Embryonic facial prominence (tissue), 1 donor: ENCODE measurements at regions not wholly inside any gene's neighbourhood (a gene's known extent, or its start where the extent isn't known, plus 50 kb on each side); places are given as distances from the start of the nearest gene placed in this dataset.
"Not testable (repeated sequence)": the region's sequence is repeated elsewhere in the genome, so short reads cannot be mapped to it uniquely, and the experiment has no call there.

Experiments used
- DNase-seq: peaks from one replicate; pipeline ENCODE4 v3.0.0-alpha.2; 2016; ENCODE audit errors: extremely low spot score

DNA sequence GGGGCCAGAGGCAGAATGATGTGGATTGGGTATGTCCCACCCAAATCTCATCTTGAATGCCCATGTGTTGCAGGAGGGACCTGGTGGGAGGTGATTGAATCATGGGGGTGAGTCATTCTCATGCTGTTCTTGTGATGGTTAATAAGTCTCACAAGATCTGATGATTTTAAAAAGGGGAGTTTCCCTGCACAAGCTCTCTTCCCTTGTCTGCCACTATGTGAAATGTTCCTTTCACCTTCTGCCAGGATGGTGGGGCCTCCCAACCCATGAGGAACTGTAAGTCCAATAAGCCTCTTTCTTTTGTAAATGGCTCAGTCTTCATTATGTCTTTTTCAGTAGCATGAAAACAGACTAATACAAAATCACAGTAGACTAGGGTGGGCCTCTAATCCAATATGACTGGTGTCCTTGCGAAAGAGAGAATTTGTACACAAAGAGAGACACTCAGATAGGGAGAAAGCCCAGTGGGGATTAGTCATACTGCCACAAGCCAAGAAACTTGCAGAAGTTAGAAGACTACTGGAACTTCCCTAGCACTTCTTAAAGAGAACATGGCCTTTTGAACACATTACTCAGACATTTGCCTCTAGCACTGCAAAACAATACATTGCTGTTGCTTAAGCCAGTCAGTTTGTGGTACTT, 68.4 kb downstream of the ANXA1 start:
- DNase-seq = no peak

DNA sequence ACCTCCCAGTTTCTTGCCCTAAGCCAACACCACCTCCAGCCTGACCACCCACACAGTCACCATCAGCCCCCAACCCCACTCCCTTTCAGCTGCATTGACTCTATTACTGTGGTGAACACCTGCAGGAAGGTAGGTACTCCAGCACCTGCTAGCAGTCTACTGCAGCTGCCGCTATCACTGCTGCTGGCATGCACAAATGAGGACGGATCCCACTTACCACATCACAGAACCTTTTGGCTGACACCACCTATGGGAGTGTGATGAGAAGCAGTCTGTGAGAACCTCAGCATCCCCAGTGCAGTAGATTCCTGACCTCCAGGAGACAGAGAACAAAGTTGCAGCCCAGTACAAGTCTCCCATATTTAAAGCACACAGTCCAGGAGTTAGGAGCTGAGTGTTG, 71.9 kb downstream of the ANXA1 start:
- no peak for DNase-seq

DNA sequence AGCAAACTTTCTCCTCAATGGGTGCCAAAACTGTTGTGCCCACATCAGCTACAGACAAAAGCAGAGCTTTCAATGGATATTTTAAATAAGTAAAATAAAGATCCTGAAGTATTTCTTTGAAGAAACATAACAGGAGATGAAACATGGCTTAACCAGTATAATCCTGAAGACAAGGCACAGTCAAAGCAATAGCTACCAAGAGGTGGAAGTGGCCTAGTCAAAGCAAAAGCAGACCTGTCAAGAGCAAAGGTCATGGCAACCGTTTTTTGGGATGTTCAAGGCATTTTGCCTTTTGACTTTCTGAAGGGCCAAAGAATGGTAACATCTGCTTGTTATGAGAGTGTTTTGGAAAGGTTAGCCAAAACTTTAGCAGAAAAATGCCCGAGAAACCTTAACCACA, 77.9 kb downstream of the ANXA1 start:
- DNase-seq = no peak

DNA sequence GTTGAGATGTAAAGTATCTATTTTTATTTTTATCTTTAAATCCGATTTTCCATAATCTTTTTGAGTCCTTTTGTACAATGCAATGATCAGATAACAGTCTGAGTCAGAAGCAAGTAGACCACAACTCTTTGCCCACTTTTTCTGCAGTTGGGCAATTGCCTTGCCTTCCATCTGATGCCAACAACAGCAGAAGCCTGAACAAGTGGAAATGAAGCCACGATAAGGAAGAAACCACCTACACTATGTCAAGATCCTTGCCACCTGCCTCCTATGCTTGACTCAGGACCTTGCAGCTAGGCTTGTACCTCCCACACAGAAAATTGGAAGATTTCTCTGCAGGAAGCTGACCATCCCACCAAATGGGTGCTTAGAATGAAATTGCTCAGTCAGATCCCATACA, 78.6 kb downstream of the ANXA1 start:
- DNase-seq = no peak

DNA sequence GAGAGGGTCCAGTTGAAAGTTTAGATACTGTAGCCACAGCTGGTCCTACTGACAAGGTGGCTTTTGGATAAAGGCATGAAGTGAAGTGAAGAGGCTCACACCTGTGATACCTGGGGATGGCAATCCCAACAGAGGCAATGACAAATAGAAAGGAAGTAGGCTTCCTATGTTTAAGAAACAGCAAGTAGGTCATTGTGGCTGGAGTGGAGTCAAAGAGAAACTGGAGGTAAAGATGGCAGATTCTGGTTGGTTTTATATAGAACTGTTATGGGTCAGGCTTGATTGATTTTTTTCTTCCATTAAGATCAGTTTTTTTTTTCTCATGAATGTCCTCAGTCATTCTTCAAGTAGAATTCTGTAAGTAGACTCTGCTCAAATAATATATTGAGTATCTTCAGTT, 79.5 kb downstream of the ANXA1 start:
- no peak for DNase-seq

DNA sequence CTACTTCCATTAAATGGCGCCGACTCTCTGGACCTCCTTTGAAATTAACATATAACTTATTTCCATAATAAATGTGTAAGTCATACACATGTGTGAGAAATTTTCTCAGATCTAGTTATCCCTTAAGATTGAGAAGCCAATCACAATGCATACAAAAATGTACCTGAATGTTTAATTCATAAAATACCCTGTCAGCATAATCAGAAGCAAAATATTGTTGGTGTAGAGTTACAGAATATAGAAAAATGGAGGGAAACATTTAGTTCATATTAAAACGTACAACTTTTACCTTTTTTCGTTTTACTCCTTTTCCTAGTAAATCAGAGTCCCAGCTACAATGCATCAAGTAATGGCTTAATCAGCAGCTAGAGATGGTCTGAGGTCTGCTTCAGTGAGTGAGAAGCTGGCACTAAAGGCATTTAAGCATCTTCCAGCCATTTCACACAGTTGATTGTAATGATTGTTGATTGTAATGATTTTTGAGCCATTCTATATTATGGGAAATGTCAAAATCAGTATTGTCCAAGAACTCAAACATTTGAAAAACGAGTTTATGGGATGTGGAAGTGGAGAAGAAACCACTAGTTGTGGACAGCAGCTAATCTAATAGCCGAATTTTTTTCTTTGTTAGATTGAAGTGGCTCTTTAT, 81.8 kb downstream of the ANXA1 start:
- no peak for DNase-seq

DNA sequence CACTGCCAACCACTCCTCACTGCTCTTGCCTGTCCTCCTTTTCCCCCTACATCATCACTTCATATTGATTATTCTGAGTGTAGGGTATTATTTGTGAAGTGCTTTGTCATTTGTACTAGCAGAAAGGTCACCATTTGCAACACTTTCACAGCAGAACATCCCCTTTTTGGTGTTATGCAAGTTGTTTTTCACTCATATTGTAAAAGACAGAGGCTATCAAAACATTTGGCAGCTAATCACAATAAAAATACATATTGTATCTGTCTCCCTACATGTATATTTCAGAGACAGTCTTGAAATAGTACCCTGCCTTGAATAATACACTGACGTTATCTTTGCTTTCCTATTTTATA, 82.3 kb downstream of the ANXA1 start:
- no peak for DNase-seq

DNA sequence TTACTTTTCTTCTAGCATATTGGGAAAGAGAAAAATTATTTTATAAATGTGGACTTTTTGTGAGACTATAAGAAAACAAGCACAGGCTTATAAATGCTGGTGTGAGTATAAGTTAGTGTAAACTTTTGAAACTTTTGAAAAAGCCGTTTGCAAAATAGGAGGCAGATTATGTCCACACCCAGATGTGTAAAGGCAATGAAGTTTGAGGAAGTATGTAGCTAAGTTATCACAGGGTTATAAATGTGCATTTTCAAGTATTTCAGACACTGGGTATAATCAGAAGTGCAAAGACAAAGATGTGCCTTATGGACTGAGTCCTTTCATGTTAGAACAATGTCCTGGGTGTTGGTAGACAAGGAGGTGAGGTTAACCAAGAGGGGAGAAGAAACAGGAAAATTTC, 85.5 kb downstream of the ANXA1 start:
- no peak for DNase-seq

DNA sequence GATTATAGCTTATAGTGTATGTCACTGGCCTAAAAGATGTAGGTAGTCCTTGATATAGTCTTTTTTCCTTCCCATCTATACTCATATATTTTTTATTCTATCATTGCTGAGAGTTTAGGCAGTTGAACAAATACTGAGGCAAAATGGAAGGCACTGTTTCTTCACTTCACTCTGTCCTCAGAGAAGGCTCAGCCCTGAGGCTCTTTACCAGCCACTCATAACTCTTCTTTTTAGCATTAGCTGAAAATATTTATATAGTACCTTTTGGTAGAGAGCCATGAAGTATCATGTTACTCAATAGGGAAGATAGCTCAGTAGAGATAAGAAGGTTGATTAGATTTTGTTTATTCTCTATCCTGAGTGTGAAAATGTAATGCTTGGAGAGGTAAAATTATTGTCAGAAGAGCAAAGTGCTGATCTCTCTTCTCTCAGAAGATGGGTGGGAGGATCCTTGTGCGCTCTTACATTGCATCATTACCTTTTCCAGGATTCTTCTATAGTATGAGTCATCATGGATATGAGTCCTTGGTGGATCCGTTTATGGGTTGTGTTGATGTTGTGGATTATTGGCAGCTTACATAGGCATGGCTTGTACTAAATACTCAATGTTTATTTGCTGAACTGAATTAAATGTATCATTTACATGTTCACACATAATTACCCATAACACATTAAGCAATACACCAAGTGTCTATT, 88.1 kb downstream of the ANXA1 start:
- no peak for DNase-seq

DNA sequence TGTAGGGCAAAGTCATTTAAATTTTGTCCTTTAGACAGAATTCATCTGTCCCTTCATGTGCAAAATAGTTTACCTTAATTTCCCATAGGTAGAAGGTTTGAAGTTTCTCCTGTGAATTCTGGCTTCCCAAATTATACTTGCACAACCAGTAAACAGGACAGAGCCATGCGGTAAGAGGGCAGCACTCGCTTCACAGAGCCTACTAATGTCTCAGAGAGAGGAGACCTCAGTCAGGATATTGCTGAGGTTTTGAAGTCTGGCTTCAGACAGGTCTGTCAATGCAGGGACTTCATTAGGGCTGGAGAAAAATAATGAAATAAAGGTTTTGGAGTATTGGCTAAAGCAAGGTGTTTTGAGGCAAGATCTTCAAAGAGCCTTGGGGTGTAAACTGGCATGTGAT, 91.4 kb downstream of the ANXA1 start:
- DNase-seq = no peak

DNA sequence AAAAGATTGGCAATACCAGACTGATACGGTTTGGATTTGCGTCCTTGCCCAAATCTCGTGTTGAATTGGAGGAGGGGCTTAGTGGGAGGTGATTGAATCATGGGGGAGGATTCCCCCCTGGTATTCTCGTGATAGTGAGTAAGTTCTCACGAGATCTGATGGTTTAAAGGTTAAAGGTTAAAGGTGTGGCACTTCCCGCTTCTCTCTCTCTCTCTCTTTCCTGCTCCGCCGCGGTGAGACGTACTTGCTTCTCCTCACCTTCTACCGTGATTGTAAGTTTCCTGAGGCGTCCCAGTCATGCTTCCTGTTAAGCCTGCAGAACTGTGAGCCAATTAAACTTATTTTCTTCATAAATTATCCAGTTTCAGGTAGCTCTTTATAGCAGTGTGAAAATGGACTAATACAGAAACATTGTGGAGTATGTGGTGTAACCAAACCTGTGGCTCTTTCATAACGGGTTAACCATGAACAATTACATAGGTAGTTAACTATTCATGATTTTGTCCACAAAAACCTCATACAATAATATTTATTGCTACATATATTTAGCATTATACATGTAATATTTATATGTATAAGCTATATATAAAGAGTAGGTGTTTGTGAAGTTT, 107.5 kb downstream of the ANXA1 start:
- DNase-seq = no peak

DNA sequence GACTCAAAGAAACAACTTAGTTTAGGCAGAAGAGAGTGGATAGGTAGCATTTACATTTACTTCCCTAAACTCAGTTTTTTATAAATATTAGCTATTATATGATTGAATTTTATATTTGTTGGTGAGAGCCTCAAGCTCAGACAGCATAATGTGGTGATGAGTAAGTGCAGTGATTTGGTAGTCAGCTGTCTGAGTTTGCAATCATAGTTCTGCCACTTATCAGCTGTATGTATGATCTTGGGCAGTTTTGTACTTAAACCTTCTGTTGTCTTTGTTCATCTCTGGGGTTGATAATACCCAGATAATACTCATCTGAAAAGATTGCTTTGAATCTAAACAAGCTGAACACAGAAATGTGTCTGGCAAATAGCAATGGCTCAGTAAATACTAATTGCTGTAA, 108.8 kb downstream of the ANXA1 start:
- no peak for DNase-seq

DNA sequence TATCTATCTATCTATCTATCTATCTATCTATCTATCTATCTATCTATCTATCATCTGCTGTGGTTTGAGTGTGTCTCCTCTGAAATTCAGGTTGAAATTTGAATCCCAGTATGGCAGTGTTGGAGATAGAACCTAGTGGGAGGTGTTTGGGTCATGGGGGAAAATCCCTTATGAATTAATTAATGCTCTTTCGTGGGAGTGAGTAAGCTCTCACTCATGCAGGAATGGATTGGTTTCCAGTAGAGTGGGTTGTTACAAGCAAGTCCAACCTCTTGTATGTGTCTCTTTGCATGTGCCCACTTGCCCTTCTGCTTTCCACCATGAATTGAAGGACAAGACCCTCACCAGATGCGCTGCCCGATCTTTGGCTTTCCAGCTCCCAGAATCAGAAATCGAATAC, 113.0 kb downstream of the ANXA1 start:
- DNase-seq = no peak

DNA sequence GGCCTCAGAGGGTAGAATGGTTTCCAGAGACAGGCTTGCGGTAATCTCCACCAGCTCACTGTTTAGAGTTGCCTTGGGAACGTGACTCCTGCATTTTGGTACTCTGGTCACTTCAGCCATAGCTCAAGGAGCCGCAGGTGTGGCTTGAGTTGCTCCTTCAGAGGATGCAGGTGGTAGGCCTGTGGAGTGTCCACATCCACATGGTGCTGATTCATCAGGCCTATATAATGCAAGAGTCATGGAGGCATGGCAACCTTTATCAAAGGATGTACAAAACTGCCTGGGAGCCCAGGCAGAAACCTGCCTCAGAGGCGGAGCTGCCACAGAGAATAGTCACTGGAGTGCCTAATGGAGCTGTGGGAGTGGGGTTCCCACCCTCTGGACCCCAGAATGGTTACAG, 114.2 kb downstream of the ANXA1 start:
- no peak for DNase-seq

DNA sequence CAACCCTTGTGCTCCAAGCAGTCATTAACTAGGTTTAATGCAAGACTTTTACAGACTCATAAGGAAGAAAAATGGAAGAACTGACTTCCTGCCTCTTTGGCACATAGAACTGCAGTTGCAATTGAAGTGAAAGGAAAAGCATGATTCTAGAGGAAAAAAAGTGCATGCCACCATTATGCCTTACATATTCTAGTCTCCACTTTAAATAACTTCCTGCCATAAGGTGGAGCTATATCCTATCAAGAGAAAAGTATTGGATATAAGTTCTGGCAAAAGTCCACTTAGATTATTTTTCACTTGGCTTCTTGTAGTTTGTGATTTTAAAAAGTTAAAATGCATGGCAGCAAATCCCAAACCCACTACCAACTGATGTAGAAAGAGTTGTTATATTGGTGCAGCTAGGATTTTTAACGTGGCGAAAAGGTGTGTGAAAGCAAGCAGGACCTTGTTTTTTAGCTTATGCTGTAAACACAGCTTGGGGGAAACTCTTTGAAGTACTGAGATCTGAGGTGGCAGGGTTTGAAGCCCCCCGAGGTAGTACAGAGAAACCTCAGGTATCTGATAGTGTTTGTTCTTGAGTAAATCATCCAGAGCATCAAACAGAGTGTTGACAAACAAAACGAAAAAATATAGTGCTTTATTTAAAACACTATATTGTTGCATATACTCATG, 117.9 kb downstream of the ANXA1 start:
- DNase-seq = peak; percentile 11

DNA sequence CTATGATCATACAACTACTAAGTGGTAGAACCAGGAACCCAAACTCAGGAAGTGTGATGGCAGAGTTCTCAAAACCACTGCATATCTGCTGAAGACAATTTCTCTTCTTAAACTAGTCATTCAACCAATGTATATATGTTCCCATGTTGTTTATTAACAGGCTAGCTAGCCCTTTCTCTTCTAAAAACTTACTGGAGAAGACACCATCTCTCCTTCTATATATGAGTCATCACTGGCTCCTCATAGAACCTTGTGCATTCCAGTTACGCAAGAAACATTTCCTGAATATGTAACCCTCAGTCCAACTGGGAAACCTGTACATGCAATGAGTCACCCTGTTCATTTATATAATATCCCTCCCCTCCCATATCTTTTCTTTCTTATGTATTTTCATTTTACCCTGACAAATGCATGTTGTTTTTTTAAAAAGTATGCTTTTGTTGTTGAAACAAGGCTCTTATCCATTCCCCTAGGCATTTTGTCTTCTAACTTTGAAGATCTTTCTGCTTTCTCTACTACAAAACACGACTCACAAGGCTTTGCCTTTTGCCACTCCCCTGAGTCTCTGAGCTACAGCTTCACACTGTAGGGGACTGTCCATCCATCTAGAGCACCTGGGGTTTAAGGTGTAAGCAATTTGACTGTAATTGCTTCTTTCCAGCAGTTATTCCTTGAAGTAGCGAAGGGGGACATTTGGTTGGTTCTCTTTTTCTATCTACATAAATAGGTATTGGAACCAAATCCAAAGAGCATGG, 119.5 kb downstream of the ANXA1 start:
- no peak for DNase-seq

DNA sequence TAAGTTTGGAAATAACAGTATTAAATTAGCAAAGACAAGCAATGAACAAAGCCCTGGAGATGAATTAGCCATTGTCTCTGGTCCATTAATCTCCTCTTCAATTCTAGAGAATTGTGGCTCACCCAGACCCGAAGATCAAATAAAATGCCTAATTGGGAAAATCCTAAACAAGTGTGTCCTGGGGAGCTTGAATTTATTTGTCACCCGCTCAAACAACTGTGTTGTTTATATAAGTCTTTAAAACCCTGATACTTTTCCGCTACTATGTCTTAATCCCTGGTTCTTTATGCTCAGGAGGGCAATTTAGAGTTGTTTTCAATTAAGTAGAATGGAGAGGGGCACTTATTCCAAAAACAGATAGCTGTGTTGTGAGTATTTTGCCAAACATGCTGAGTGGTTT, 128.4 kb downstream of the ANXA1 start:
- DNase-seq = no peak

DNA sequence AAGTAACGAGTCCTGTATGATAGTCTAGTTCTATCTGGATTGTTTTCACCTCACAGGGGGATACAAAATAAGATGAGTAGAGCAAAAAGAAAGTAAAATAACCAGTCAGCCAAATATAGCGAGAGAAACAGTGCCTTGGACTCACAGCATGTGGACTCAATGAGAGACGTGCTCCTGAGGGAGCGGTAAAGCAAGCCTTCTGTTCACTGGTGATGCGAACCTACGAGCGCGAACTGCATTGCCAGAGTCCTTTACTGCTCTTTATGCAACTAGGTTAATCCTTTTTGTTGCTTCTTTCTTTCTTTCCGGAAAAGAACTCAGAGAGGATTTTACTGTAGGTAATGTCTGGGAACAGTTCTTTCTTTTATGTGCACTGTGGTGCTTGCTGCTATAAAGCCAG, 132.7 kb downstream of the ANXA1 start:
- no peak for DNase-seq

DNA sequence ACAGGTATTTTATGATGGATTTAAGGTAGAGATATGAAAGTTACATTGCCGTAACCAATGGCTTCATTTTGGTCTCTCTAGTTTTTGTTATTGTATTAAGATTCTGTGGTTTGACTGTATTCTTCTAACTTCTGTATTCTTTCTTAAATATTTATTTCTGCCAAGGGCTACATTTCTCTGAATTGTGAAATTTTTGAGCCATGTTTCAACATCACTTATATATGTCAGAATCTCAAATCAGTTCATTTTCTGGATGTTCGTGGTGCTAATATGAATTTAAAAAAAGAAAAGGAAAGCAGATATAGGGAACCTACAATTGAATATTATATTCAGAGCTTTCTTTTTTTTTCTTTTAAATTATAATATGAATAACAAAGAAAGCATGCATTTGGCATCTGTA, 142.7 kb downstream of the ANXA1 start:
- DNase-seq = no peak

DNA sequence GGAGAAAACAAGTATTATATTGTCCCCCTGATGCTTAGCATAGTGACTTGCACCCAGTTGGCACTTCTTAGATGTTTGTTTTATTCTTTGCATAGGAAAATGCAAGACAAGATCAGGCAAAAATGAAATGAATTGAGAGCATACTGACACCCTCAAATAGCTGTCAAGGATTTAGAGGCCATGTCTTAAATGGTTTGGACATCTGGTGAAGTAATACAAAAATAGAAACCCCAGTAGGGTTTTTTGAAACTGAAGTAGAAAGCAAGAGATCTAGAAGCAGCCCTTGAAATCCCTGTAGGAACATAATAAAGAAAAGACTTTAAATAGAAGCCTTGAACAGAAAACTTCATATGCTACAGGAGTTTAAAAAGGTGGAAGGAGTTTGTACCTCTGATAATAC, 174.3 kb downstream of the ANXA1 start:
- DNase-seq = no peak

DNA sequence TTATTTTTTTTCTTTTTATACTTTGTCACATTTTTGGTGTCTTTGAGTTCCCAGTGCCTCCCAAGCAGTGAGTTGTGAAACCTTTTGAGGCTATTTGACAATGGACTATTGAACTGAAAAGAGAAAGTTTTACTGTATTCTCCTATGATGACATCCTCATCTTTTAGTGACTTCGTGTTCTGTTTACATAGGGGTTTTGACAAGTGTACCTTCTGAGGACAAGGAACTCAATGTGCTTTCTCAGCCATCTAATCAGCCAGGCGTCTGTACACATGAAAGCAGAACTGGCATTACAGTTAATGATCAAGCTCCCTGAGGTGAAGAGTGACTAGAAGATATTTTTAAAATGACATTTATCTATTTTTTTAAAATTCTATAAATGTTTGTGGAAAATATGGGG, 175.5 kb downstream of the ANXA1 start:
- no peak for DNase-seq

DNA sequence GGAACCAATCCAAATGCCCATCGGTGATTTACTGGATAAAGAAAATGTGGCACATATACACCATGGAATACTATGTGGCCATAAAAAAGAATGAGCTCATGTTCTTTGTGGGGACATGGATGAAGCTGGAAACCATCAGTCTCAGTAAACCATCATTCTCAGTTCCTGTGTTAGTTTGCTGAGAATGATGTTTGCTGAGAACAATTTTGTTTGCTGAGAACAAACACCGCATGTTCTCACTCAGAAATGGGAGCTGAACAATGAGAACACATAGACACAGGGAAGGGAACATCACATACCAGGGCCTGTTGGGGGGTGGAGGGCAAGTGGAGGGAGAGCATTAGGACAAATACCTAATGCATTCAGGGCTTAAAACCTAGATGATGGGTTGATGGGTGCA, 185.5 kb downstream of the ANXA1 start:
- DNase-seq = not testable (repeated sequence)
